HK-2 (cell line): ENCODE measurements at regions not wholly inside any gene's neighbourhood (a gene's known extent, or its start where the extent isn't known, plus 50 kb on each side); places are given as distances from the start of the nearest gene placed in this dataset.
A peak's percentile ranks its signal among the peaks of the same experiment; 100 is the strongest.

Experiments
- DNase-seq: peaks from one replicate; pipeline ENCODE4 v3.0.0-alpha.2; 2018; ENCODE audit not compliant: unreplicated experiment

DNA sequence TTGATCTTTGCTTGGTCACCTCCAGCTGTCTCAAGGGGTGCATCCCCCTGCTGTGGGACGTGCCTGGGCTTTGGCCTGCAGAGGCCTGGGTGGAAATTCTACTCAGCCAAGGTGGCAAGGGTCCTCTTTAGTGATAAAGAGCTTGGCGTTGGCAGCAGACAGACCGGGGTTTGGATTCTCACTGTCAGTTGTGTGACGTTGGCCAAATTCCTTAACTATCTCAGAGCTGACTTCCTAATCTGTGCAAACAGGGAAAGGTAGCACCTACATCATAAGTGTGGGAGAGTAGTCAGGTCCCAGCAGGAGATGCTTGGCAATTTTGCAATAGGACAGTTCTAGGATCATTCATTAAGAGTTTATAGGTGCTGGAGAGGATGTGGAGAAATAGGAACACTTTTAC lies 154.3 kb upstream of the GSC start:
- no peak for DNase-seq

DNA sequence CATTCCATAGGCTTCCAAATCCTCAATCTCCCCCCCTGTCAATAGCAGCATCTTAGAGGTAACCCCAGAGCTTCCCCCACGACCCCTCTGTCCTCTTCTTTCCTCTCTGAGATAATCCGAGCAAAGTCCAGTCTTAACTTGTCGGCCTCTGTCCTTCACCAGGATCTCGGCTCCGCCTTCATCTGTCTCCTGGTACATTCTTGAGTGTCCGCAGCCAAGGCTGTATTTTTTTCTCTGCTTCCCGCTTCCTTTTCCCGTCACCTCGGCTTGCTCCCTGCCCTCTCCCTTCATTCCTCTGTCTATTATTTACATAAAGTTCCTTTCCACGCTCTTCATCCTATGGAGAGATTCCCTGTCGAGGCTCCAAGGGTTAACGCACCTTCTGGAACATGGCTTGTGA lies 153.9 kb upstream of the GSC start:
- DNase-seq, result no peak

DNA sequence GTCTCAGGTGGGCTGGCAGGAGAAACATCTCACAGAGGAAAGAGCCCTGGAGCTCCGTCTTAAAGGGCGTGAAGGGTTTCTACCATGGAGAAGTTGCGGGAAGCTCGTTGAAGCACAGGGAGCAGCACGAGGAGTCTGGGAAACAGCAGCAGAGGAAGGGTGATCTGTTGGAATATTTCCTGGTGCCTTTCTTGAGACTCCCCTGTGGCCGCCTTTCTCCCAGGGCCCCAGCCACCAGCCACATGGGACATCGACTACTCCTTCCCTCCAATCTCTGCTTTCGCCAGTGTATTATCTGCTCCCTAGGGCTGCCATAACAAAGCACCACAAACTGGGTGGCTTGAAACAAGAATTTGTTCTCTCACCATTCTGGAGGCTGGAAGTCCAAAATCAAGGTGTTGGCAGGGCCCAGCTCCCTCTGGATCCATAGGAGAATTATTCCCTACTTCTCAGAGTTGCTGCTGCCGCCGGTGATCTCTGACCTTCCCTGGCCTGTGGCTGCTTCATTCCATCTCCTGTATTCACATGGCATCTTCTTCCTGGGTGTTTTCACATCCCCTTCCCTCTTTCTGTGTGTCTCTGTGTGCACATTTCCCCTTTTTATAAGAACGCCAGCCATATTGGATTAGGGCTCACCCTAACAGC lies 152.8 kb upstream of the GSC start:
- no peak for DNase-seq

DNA sequence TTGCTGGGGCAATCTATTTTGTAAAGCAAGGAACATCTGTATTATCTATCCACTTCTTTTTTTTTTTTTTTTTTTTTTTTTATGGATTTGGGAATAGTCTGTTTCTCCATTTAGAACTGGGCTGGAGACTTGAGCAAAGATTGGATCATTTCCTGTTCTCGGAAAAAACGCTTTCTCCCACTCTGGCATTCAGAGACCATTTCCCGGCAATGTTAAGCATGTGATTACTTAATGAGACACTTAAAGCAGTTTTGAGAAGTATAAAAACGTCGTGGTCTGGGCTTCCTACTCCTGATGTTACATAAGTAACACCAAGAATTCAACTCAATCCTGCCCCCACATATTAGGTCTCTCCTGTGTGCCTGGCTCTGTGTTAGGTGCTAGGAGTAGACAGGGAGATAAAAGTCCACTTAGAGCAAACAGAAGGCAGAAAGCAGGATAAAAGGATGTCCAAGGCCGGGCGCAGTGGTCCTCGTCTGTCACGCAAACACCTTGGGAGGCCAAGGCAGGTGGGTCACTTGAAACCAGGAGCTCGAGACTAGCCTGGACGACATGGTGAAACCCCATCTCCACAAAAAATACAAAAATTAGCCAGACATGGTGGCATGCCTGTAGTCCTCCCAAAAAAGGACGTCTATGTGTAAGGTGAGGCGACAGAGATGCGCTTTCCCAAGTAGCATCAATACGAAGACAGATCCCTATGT lies 152.1 kb upstream of the GSC start:
- DNase-seq, result no peak

GRCh38 chr14:94921456-94921855 lies 151.5 kb upstream of the GSC start:
- no peak for DNase-seq

GRCh38 chr14:94919896-94920295 lies 150.0 kb upstream of the GSC start:
- DNase-seq, result no peak

- DNase-seq, result peak; percentile 6
Measured at GRCh38 chr14:94918896-94919295, 149.0 kb upstream of the GSC start.

DNA sequence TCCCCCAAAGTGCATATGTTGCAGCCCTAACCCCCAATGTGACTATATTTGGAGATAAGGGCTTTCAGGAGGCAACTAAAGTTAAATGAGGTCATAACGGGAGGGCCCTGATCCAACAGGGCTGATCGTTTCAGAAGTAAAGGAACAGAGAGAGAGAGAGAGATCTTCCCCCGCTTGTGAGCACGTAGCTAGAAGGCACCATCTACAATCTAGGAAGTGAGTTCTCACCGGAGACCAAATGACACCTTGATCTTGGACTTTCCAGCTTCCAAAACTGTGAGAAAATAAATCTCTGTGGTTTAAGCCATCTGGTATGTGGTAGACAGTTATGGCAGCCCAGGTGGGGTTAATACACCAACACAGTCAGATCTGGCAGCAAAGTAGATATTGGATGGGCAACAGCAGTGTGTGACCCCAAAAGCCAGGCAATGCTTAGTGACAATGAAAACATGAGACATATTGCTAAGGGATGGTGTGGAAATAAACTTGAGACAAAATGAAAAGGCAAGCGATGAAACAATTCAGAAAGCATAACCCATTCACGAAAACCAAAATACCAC lies 147.2 kb upstream of the GSC start:
- DNase-seq, result no peak

DNA sequence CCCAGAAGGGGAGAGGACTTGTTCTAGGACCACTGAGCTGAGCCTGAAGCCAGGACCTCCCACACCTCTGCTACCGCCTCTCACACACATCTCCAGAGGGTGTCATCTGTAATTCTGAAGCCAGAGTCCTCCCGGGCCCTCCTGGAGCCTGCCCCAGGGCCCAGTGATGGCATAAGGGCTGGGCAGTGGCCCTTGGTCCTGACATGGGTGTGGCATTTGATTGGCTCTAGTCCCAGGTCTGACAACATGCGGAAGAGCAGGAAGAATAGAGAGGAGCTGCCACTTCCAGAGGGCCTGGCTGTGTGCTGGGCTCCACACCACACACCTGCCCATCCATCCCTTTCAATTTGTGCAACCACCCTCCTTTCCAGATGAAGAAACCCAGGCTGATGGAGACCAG lies 144.3 kb upstream of the GSC start:
- no peak for DNase-seq

GRCh38 chr14:94907626-94908261 lies 137.8 kb upstream of the GSC start:
- no peak for DNase-seq

GRCh38 chr14:94906991-94907587 lies 137.2 kb upstream of the GSC start:
- no peak for DNase-seq

DNA sequence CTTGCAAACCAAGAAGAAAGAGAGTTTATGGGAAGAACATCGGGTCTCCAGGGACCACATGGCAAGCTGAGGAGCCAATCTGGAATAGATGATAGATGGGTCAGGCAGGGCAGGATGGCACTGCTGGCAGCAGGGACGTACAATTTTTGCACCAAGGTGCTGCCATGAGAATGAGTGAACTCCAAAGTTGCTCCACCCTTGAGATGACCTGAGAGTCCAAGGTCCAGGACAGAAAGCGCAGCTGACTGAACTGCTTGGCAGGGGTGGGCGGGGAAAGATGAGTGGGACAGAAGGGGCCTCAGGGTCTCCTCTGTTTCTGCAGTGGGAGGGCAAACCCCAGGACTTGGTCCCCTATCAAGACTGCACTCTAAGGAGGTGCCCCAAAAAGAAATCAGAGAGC lies 136.7 kb upstream of the GSC start:
- DNase-seq, result no peak

DNA sequence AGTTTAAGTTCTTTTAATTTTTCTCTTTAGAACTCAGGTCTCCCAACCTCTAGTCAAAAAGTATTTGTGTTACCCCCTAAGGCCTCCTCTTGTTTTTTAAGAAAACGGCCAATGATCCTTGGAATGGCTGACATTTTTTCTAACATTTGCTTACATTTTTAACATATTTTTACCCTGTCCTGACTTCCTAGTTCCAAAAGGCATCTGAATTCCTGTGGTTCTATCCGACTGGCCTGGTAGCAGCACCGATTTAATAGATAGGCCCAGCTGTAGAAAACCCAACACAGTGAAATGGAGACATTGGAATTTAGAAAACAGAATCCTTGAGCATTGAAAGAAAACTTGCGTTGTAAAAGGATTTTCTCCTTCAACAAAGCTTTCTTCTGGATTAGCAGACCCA lies 134.7 kb upstream of the GSC start:
- DNase-seq, result no peak

DNA sequence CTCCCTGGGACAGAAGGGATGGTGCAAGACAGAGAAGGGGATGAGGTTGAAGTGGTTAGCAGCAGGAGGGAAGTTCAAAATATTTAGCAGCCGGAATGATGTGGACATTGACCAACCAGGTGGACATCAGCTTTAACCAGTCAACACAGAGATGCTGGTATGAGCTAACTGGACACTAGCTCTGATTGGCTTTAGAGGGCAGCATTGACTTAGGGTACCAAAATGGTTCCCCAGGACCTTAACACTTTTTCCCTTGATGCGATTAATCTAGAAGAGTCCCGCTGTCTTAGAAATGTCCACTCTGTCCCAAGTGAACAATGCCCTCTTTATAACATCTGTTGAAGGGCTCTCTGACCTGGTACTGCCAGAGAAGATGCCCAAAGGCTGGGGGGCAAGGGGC lies 134.0 kb upstream of the GSC start:
- DNase-seq, result no peak

DNA sequence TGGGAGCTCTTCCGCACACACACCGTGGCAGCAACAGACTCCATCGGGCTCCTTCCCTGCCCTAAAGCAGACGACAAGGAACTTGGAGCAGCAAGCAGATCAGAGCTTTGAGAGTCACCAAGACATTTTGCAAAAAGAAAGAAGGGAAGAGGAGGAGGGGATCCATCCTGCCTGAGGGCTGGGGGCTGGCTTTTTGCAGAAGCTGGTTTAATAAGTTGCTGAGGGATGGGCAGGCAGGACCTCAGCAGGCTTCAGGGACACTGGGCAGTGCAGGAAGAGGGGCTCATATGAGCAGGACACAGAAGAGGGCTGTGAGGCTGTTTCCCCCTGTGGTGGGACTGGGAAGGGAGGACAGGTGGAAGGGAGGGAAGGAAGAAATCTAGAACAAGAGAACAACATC lies 133.4 kb upstream of the GSC start:
- no peak for DNase-seq

DNA sequence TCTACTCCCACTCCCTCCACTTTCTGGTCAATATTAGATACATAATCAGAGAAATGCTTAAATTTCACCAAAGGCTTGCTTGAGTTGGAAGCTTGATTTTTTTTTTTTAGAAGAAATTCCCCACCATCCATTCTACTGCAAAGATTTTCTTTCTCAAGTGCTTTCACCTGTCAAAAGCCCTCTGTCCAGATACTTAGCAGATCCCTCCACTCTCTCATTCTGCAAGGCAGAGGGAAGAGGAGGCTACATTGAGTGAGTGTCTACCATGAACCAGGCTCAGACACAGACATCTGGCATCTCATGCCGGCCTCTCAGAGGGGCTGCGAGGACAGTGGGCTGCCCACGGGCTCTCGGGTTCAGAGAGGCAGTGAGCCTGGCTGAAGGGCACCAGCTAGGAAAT lies 127.6 kb upstream of the GSC start:
- DNase-seq, result no peak

GRCh38 chr14:94897082-94897481 lies 127.2 kb upstream of the GSC start:
- no peak for DNase-seq

- no peak for DNase-seq
Measured at GRCh38 chr14:94893411-94894160, 123.7 kb upstream of the GSC start.

- no peak for DNase-seq
Measured at GRCh38 chr14:94890785-94891184, 120.9 kb upstream of the GSC start.

- no peak for DNase-seq
Measured at GRCh38 chr14:94889520-94890312, 119.8 kb upstream of the GSC start.

DNA sequence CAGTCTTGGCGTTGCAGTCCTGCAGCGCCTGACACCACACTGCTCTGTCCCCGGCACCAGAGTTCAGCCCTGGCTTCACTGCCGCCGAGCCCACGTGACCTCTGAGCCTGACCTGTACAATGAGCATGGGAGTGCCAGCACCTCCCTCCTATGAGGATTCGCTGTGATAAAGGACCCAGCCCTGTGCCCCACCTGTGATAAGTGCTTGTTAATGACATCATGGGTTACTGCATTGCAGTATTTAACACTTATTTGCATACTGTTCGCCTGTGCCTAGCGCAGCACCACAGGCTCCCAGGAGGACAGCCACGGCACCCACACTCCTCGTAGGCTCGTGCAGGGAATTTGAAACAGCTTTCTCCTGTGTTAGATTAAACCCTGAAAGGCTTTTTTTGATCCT lies 118.2 kb upstream of the GSC start:
- DNase-seq, result no peak
